AG10803 (cell line): ENCODE measurements at regions not wholly inside any gene's neighbourhood (a gene's known extent, or its start where the extent isn't known, plus 50 kb on each side); places are given as distances from the start of the nearest gene placed in this dataset.

Source experiments
- DNase-seq: peaks from one replicate; pipeline ENCODE4 v3.0.0; 2010; ENCODE audit warnings: low read depth
- H3K4me3 ChIP-seq: 2 replicates; pipeline ENCODE4 v1.5.1; 2011; ENCODE audit warnings: mild to moderate bottlenecking, low read length, control low read depth
- TF ChIP-seq, protein P1 (sequence below): conservative IDR thresholded peaks from 2 replicates; pipeline ENCODE4 v1.5.1; 2011; ENCODE audit warnings: mild to moderate bottlenecking, low read length, control low read depth, inconsistent platforms

DNA sequence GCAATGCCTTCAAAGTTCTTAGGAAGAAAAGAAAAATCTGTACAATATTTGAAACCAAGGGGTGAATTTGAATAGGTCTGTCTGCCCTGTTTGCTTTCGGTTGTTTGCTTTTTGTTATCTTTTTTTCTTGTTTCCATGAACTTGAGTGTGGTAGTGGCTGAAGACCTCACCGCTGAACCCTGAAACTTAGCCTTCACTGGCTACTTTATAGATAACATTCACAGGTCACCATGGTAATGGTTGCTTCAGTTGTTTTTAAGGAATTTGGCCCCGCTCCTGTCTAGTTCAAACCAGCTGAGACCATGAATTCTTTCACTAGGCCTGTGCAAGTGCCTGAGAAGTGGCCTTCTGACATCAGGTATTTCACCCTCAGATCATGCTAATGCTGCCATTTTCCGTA is 137.0 kb upstream of the PMFBP1 start:
- H3K4me3 ChIP-seq = no peak overlapping the region

DNA sequence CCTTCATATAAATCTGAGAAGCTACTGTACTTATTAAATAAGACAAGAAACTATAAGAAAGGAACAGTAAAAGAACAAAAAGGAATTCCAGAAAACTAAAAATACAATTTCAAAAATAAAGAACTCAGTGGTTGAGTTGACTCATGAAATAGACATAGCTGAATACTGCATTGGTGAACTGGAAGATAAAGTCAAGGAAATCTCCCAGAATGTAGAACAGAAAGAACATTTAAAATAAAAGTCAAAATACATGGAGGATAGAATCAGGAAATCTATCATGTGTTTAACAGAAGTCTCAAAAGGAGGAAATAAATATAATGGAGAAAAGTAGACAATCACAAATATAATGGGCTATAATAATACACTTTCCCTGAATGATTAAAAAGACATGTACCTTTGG is 136.4 kb upstream of the PMFBP1 start:
- H3K4me3 ChIP-seq = no peak overlapping the region
- DNase-seq = no peak
- TF ChIP-seq, protein P1, sequence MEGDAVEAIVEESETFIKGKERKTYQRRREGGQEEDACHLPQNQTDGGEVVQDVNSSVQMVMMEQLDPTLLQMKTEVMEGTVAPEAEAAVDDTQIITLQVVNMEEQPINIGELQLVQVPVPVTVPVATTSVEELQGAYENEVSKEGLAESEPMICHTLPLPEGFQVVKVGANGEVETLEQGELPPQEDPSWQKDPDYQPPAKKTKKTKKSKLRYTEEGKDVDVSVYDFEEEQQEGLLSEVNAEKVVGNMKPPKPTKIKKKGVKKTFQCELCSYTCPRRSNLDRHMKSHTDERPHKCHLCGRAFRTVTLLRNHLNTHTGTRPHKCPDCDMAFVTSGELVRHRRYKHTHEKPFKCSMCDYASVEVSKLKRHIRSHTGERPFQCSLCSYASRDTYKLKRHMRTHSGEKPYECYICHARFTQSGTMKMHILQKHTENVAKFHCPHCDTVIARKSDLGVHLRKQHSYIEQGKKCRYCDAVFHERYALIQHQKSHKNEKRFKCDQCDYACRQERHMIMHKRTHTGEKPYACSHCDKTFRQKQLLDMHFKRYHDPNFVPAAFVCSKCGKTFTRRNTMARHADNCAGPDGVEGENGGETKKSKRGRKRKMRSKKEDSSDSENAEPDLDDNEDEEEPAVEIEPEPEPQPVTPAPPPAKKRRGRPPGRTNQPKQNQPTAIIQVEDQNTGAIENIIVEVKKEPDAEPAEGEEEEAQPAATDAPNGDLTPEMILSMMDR = no peak

More for the DNA sequence above, 137.0 kb upstream of the PMFBP1 start:
- TF ChIP-seq, protein P1 = no peak
- no peak for DNase-seq

DNA sequence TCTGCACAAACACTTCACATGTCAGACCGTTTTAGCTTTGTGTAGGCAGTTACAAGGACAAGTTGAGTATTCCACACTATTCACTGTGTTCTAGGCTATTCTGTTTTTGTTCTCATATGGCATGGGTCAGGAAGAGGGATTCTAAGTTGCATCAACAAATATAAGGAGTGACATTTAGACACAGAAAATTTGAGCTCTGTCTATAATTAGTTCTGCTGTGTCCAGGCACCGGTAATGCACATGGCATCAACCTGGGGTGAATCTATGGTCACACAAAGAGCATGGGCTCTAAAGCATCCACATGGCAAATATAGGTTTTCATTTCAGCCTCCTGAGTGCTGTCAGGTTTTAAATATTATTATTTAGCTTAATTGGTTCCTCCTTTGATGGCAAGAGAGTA is 130.4 kb upstream of the PMFBP1 start:
- TF ChIP-seq, protein P1 = no peak
- DNase-seq = no peak

DNA sequence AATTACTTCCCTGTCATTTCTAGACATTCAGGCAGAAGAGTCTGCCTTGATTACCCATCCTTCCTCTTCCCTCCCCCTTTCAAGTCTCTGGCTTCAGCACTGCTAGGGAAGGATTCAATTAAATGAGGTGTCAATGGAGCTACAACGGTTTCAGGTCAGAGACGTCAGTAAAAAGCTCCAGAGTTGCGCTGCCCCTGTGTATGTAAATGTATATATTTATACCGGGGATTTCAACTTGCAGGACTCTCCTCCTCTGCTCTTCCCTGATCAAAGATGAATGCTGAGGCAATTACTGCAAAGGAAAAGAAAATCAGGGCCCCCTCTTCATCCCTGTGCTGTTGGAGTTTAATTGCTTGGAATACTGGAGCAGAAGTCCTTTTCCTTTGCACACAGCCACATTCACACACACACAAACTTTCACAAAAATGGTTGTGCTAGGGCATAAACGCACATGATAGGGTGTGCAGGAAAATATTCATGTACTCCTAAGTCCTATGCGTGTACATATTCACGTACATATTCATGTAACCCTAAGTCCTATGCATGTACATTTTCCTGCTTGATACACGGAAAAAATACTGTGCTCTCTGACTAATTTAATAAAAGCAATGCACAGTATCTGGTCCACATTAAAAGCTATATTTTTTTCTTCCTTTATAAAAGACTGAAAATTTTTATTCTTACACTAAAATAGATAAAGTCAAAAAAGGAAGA is 129.7 kb upstream of the PMFBP1 start:
- TF ChIP-seq, protein P1 = no peak
- DNase-seq = no peak
- no peak overlapping the region for H3K4me3 ChIP-seq

More for the DNA sequence above, 130.4 kb upstream of the PMFBP1 start:
- H3K4me3 ChIP-seq = no peak overlapping the region

DNA sequence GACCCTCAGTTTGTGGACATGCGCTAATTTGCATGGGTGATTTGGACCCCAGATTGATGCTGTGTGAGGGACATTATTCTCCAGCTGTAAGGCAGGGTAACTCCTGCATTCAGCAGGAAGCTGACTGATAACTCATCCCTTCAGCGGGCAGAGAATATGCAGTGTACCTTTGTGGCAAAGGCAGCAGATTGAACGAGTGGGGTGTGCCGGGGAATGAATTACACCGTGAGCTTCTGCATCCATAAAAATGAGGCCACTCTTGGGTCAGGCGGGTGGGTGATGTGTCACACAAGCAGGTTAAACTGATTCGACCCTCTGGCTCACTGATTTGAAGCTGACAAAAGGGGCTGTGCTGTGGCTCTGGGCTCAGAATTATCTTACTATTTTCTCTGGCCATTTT is 128.9 kb upstream of the PMFBP1 start:
- no peak overlapping the region for H3K4me3 ChIP-seq
- DNase-seq = no peak
- TF ChIP-seq, protein P1 = no peak

DNA sequence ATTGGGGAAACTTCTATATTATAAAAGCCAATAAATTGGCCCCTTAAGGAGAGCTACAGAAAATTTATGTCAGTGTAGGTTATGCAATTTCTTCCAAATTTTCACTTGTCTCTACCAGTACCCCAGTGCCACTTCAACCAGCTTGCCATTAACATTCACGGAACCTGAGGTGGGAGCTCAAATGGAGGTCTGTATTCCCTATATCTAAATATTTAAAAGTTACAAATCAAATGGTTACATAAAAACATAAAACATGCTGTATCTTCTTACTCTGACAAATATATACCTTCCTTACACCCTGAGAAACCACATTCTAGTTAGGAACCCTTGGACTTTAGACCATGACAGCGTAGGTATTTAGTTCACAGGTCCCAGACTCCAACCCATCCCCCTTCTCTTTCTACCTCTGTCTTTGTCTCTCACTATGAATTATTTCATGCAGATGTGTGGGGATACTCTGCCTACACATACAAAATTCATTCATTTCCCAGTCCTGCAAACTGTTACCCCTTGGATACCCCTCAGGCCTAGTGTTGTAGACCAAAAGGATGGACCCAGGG is 127.8 kb upstream of the PMFBP1 start:
- TF ChIP-seq, protein P1 = no peak
- no peak for DNase-seq
- no peak overlapping the region for H3K4me3 ChIP-seq

DNA sequence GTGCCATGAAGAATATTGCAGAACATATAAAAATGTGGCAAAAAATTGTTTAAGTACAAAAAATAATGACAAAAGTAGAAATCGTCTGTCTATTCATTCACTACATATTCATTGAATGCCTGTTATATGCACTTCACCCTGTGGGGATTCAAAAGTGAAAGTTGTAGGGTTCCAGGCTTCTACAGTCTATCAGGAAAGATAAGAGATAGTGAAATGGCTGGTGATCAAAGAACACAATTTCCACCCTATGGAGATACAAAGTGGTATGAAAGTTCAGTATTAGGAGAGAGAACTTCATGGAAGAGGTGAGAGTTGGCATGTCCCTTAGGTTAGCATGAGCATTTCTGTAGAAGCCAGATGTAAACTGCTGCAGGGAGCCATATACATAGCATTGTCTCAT is 127.0 kb upstream of the PMFBP1 start:
- TF ChIP-seq, protein P1 = no peak
- no peak overlapping the region for H3K4me3 ChIP-seq
- DNase-seq = no peak
